Panc1 (cell line): ENCODE measurements at regions not wholly inside any gene's neighbourhood (a gene's known extent, or its start where the extent isn't known, plus 50 kb on each side); places are given as distances from the start of the nearest gene placed in this dataset.

Source experiments
- POLR2AphosphoS5 ChIP-seq: IDR thresholded peaks from 2 replicates; pipeline ENCODE4 v1.6.1; 2012; ENCODE audit warnings: mild to moderate bottlenecking, low read depth, low read length, moderate library complexity
- REST ChIP-seq, 2 experiments: IDR thresholded peaks; 2 replicates each; pipeline ENCODE4 v1.6.1; 2011 to 2012; ENCODE audit warnings: low read depth in 2 of 2, control low read depth in 1 of 2, low read length in 1 of 2, mild to moderate bottlenecking in 1 of 2, moderate library complexity in 1 of 2; ENCODE audit not compliant: insufficient read depth in 1 of 2
- TF ChIP-seq, protein P1 (sequence below): fragments of 450-650 bp; IDR thresholded peaks from 2 replicates; pipeline ENCODE4 v1.5.1; 2017; ENCODE audit warnings: mild to moderate bottlenecking

- TF ChIP-seq, protein P1, sequence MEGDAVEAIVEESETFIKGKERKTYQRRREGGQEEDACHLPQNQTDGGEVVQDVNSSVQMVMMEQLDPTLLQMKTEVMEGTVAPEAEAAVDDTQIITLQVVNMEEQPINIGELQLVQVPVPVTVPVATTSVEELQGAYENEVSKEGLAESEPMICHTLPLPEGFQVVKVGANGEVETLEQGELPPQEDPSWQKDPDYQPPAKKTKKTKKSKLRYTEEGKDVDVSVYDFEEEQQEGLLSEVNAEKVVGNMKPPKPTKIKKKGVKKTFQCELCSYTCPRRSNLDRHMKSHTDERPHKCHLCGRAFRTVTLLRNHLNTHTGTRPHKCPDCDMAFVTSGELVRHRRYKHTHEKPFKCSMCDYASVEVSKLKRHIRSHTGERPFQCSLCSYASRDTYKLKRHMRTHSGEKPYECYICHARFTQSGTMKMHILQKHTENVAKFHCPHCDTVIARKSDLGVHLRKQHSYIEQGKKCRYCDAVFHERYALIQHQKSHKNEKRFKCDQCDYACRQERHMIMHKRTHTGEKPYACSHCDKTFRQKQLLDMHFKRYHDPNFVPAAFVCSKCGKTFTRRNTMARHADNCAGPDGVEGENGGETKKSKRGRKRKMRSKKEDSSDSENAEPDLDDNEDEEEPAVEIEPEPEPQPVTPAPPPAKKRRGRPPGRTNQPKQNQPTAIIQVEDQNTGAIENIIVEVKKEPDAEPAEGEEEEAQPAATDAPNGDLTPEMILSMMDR = no peak
- TF ChIP-seq POLR2AphosphoS5 (no peak), REST (IDR thresholded peaks at IDR 0.05; ENCODE audit: insufficient read depth in 1 of 2, low read depth in 2 of 2, low read length in 1 of 2) (no peak)
These were observed 567.0 kb upstream of the RGMA start for GRCh38 chr15:93656041-93656440.
